Lung (tissue), 11 donors: ENCODE measurements at regions not wholly inside any gene's neighbourhood (a gene's known extent, or its start where the extent isn't known, plus 50 kb on each side); places are given as distances from the start of the nearest gene placed in this dataset.

ENCODE experiments used
- ATAC-seq: fragments of 200-7000 bp; cut with Tn5 transposase; one replicate; pipeline ENCODE4 v1.9.1; 2020; ENCODE audit warnings: moderate number of reproducible peaks; ENCODE audit not compliant: insufficient read depth, low FRiP score
- DNase-seq, 3 donors: peaks; one replicate each; pipeline ENCODE4 v3.0.0-alpha.2; 2013 to 2017
- H3K27ac ChIP-seq, 2 donors: one replicate each; pipeline ENCODE4 v1.5.1; 2013; ENCODE audit warnings: mild to moderate bottlenecking in 2 of 2, moderate library complexity in 2 of 2, control low read depth in 1 of 2, inconsistent platforms in 1 of 2, low read depth in 1 of 2, low read length in 1 of 2
- H3K27me3 ChIP-seq, 3 donors: one replicate each; pipeline ENCODE4 v1.5.1; 2013; ENCODE audit warnings: low read length in 2 of 3; ENCODE audit not compliant: control insufficient read depth in 3 of 3, insufficient read depth in 3 of 3
- H3K36me3 ChIP-seq, 4 donors: one replicate each; pipeline ENCODE4 v1.5.1; 2013; ENCODE audit warnings: low read length in 4 of 4, mild to moderate bottlenecking in 1 of 4, moderate library complexity in 1 of 4; ENCODE audit not compliant: control insufficient read depth in 4 of 4, insufficient read depth in 4 of 4
- H3K4me1 ChIP-seq, 5 donors: one replicate each; pipeline ENCODE4 v1.5.1; 2013; ENCODE audit warnings: low read length in 5 of 5, mild to moderate bottlenecking in 2 of 5, moderate library complexity in 1 of 5; ENCODE audit not compliant: control insufficient read depth in 5 of 5, insufficient read depth in 5 of 5
- H3K4me3 ChIP-seq: one replicate; pipeline ENCODE4 v1.5.1; 2013; ENCODE audit warnings: mild to moderate bottlenecking, control low read depth, moderate library complexity
- H3K9ac ChIP-seq, 2 donors: one replicate each; pipeline ENCODE4 v1.5.1; 2013; ENCODE audit warnings: low read length in 2 of 2, control low read depth in 1 of 2; ENCODE audit not compliant: insufficient read depth in 1 of 2
- H3K9me3 ChIP-seq, 4 donors: one replicate each; pipeline ENCODE4 v1.5.1; 2013; ENCODE audit warnings: low read length in 3 of 4, mild to moderate bottlenecking in 1 of 4, moderate library complexity in 1 of 4; ENCODE audit not compliant: control insufficient read depth in 4 of 4, insufficient read depth in 3 of 4
- WGBS, 2 donors: extraction: QIAGEN DNeasy Blood & Tissue Kit; methylation state at CpG; one replicate each; pipeline ENCODE4 v1.1.7; 2013; 5-methylcytosine and 5-hydroxymethylcytosine counted together
- TF ChIP-seq, protein P1 (sequence below): IDR thresholded peaks from 2 replicates; pipeline ENCODE4 v1.5.1; 2012; ENCODE audit warnings: mild to moderate bottlenecking; ENCODE audit errors: control extremely low read depth, extremely low read depth
- donor health status: control.
- donor health status: control.
- donor health status: Bipolar disorder and iron deficiency.
- donor health status: healthy.
- donor health status: DM: yes; HTN: yes; CAD: no.

DNA sequence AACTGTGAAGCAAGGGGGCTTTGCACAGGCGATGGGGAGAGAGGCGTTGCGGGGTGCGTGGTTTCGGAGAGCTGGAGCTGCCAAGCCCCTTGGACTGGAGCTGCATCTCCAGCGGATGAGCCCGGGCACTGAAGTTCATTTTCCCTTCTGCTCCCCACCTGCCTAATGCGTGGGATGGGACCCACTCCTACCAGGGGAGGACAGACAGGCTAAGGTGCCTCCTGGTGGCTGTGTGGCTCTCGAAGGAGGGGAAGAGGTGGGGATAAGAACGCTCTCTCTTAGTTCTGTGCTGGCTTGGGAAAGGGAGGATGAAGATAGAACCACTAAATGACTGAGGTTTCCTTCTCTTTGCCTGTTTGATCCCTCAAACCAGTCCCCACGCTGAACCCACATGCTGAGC is 177.6 kb upstream of the PITRM1 start:
- Histone ChIP-seq H3K4me1 (peaks cover 0 to 7% (median 2%) of the 10 kb centered on the region in 5 donors), H3K9me3 (no peaks in the 10 kb centered on the region), H3K27ac (no peak overlapping the region), H3K4me3 (no peak overlapping the region), H3K9ac (no peak overlapping the region), H3K36me3 (no peaks in the 10 kb centered on the region), H3K27me3 (peaks cover 0 to 6% (median 0%) of the 10 kb centered on the region in 3 donors)
- DNase-seq (no peak), ATAC-seq (no peak)
- TF ChIP-seq, protein P1, sequence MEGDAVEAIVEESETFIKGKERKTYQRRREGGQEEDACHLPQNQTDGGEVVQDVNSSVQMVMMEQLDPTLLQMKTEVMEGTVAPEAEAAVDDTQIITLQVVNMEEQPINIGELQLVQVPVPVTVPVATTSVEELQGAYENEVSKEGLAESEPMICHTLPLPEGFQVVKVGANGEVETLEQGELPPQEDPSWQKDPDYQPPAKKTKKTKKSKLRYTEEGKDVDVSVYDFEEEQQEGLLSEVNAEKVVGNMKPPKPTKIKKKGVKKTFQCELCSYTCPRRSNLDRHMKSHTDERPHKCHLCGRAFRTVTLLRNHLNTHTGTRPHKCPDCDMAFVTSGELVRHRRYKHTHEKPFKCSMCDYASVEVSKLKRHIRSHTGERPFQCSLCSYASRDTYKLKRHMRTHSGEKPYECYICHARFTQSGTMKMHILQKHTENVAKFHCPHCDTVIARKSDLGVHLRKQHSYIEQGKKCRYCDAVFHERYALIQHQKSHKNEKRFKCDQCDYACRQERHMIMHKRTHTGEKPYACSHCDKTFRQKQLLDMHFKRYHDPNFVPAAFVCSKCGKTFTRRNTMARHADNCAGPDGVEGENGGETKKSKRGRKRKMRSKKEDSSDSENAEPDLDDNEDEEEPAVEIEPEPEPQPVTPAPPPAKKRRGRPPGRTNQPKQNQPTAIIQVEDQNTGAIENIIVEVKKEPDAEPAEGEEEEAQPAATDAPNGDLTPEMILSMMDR = no peak
- WGBS, 2 donors = 90 to 92% methylated on average over 11 of the region's 11 CpGs

DNA sequence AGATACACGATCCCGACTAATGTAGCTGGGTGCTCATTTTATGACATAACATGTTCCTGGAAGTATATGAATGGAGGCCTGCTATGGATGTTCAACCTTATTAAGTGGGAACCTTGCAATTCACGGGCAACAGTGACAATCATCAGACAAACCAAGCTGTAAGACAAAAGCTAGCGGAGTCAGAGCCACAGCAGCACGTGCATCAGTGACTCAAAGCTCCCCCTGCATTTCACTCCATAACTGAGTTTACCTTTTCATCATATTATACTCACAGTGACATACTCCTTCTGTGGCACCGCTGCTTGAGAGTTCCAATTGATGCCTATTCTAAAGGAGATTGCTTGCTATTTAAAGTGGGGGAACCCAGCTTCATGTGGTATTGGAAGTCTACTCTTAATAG is 176.0 kb upstream of the PITRM1 start:
- Histone ChIP-seq H3K4me1 (peaks cover 0 to 7% (median 2%) of the 10 kb centered on the region in 5 donors), H3K9ac (no peak overlapping the region), H3K9me3 (no peaks in the 10 kb centered on the region), H3K27ac (no peak overlapping the region), H3K36me3 (no peaks in the 10 kb centered on the region), H3K27me3 (peaks cover 0 to 6% (median 0%) of the 10 kb centered on the region in 3 donors), H3K4me3 (no peak overlapping the region)
- TF ChIP-seq, protein P1 = no peak
- 94% methylated on average over 6 of the region's 6 CpGs for WGBS, 2 donors
- no peak for ATAC-seq
- DNase-seq = no peak

GRCh38 chr10:3347413-3348182 is 175.0 kb upstream of the PITRM1 start:
- H3K9ac ChIP-seq = no peak overlapping the region

More at GRCh38 chr10:3347413-3348182, 175.0 kb upstream of the PITRM1 start:
- Histone ChIP-seq H3K36me3 (no peaks in the 10 kb centered on the region), H3K27ac (no peak overlapping the region), H3K9me3 (no peaks in the 10 kb centered on the region), H3K4me1 (peaks cover 0 to 7% (median 0%) of the 10 kb centered on the region in 5 donors), H3K4me3 (no peak overlapping the region), H3K27me3 (peaks cover 0 to 6% (median 0%) of the 10 kb centered on the region in 3 donors)
- DNase-seq (no peak), ATAC-seq (no peak)
- TF ChIP-seq, protein P1 = no peak
- 80 to 81% methylated on average over 12 of the region's 12 CpGs for WGBS, 2 donors
